Esophagus muscularis mucosa (tissue), 4 donors: ENCODE measurements at regions not wholly inside any gene's neighbourhood (a gene's known extent, or its start where the extent isn't known, plus 50 kb on each side); places are given as distances from the start of the nearest gene placed in this dataset.

ENCODE experiments used
- DNase-seq: peaks from one replicate; pipeline ENCODE4 v3.0.0-alpha.2; 2017; ENCODE audit errors: extremely low spot score
- H3K27ac ChIP-seq, 4 donors: fragments of 200-600 bp; sonication (generic); replicated peaks in 1 of 4; 1 replicate in 3 of 4; 2 replicates in 1 of 4; pipeline ENCODE4 v1.5.1; 2016 to 2019; ENCODE audit warnings: mild to moderate bottlenecking in 1 of 4
- H3K27me3 ChIP-seq, 4 donors: fragments of 200-600 bp; sonication (generic); one replicate each; pipeline versions ENCODE4 v1.5.1 to v1.6.0; 2016 to 2019
- H3K36me3 ChIP-seq, 4 donors: fragments of 200-600 bp; sonication (generic); one replicate each; pipeline ENCODE4 v1.5.1; 2016 to 2019
- H3K4me1 ChIP-seq, 4 donors: fragments of 200-600 bp; sonication (generic); one replicate each; pipeline ENCODE4 v1.5.1; 2016 to 2019
- H3K4me3 ChIP-seq, 4 donors: fragments of 200-600 bp; sonication (generic); 1 replicate in 2 of 4; 2 replicates in 2 of 4; pipeline ENCODE4 v1.5.1; 2016 to 2019; ENCODE audit warnings: mild to moderate bottlenecking in 4 of 4, moderate library complexity in 1 of 4
- H3K9me3 ChIP-seq, 4 donors: fragments of 200-600 bp; sonication (generic); 1 replicate in 3 of 4; 2 replicates in 1 of 4; pipeline ENCODE4 v1.5.1; 2016 to 2019
- EP300 ChIP-seq: sonication (generic); formaldehyde crosslinking; IDR thresholded peaks from one replicate; pipeline ENCODE4 v1.6.1; 2017; ENCODE audit warnings: antibody characterized with exemption
- POLR2A ChIP-seq: fragments of 450-650 bp; IDR thresholded peaks from one replicate; pipeline ENCODE4 v1.6.1; 2017; ENCODE audit warnings: antibody characterized with exemption, moderate library complexity, mild to moderate bottlenecking, low read depth
- POLR2AphosphoS5 ChIP-seq, 2 donors: sonication (generic); formaldehyde crosslinking; IDR thresholded peaks; one replicate each; pipeline ENCODE4 v1.6.1; 2017; ENCODE audit warnings: antibody characterized with exemption in 2 of 2
- WGBS: methylation state at CpG from one replicate; pipeline ENCODE4 v1.1.5; 2018; 5-methylcytosine and 5-hydroxymethylcytosine counted together
- intact Hi-C: fragments of 100-400 bp; cut with DNase I; formaldehyde crosslinking; loops from one replicate; pipeline ENCODE4 v1.15.1; 2023
- TF ChIP-seq, protein P1 (sequence below), 3 experiments: fragments of 200-600 bp in 2 of 3; fragments of 450-650 bp in 1 of 3; sonication (generic) in 2 of 3; IDR thresholded peaks; one replicate each; pipeline ENCODE4 v1.5.1; 2017 to 2019; ENCODE audit warnings: antibody characterized with exemption in 3 of 3, mild to moderate bottlenecking in 2 of 3, moderate library complexity in 1 of 3

DNA sequence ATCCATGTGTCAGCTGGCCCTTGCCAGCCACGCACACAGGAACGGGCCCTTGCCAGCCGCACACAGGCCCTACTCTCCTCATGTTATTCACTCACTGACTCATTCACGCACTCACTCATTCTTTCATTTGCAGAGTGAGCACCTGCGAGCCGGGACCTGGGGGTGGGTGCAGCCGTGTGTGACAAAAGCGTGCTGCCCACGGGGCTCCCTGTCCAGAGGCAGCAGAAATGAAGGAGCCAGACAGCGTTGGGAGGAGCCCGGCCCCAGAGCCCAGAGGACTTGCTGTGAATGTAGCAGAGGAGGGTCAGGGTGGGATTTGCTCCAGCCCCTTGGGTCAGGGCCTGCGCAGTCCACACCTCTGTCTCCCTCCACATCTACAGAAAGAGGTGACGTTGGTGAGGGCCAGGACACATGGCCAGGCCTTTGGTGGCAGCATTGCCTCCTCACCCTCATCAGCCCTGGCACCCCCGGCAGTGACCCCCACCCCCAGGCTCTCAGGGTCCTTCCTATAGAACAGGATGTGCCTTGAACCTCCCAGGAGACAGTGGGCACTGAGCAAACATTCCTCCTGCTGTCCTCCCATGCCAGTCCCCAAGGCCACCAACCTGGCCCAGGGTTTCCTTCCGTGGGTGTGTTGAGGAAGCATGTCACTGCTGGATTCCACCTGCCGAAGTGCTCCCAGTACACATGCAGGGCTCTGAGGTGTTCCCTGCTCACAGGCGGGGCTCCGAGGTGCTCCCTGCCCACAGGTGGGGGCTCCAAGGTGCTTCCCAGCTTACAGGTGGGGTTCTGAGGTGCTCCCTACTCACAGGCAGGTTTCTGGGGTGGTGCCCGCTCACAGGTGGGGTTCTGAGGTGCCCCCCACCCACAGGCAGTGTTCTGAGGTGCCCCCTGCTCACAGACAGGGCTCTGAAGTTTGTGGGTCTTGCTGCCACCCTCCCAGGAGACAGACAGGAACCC lies 105.7 kb downstream of the HMX1 start:
- H3K9me3 ChIP-seq, result no peaks in the 10 kb centered on the region
- intact Hi-C loops, result no loop called here
- no peaks in the 10 kb centered on the region for H3K36me3 ChIP-seq
- no peak overlapping the region for H3K4me3 ChIP-seq
- peaks cover 0 to 51% (median 0%) of the 10 kb centered on the region in 4 donors for H3K27me3 ChIP-seq
- no peak overlapping the region for H3K27ac ChIP-seq
- no peak for DNase-seq
- 96% methylated on average over 8 of the region's 19 CpGs for WGBS
- TF ChIP-seq, protein P1, sequence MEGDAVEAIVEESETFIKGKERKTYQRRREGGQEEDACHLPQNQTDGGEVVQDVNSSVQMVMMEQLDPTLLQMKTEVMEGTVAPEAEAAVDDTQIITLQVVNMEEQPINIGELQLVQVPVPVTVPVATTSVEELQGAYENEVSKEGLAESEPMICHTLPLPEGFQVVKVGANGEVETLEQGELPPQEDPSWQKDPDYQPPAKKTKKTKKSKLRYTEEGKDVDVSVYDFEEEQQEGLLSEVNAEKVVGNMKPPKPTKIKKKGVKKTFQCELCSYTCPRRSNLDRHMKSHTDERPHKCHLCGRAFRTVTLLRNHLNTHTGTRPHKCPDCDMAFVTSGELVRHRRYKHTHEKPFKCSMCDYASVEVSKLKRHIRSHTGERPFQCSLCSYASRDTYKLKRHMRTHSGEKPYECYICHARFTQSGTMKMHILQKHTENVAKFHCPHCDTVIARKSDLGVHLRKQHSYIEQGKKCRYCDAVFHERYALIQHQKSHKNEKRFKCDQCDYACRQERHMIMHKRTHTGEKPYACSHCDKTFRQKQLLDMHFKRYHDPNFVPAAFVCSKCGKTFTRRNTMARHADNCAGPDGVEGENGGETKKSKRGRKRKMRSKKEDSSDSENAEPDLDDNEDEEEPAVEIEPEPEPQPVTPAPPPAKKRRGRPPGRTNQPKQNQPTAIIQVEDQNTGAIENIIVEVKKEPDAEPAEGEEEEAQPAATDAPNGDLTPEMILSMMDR (IDR thresholded peaks at IDR 0.05), result no peak
- TF ChIP-seq POLR2AphosphoS5 (IDR thresholded peaks at IDR 0.05) (no peak), EP300 (no peak)
- H3K4me1 ChIP-seq, result peaks cover 0 to 10% (median 4%) of the 10 kb centered on the region in 4 donors

DNA sequence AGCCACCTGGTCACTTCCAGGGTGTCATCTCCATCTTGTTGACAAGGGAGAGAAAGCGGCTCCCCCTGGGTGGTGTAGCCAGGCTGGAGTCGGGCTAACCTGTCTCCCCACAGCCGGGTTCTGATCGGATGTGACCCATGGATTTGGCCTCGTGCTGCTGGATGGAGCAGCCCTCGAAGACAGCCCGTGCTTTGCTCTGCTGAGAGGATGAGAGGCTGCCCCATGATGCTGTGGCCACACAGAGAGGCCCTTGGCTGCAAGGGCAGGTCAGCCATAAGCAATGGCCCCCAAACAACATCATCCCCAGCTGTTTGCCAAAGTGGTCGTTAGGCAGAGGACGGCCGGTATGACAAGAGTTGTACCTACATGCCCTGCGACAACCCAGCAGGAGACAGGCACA lies 106.6 kb downstream of the HMX1 start:
- TF ChIP-seq POLR2A, result no peak
- TF ChIP-seq, protein P1 (IDR thresholded peaks at IDR 0.05), result no peak
- Histone ChIP-seq H3K4me3 (no peak overlapping the region), H3K4me1 (peaks cover 0 to 10% (median 4%) of the 10 kb centered on the region in 4 donors), H3K27ac (no peak overlapping the region), H3K36me3 (no peaks in the 10 kb centered on the region), H3K27me3 (peaks cover 0 to 59% (median 0%) of the 10 kb centered on the region in 4 donors), H3K9me3 (no peaks in the 10 kb centered on the region)
- intact Hi-C loops, result no loop called here
- no peak for DNase-seq
- WGBS, result 86% methylated on average over 6 of the region's 11 CpGs

DNA sequence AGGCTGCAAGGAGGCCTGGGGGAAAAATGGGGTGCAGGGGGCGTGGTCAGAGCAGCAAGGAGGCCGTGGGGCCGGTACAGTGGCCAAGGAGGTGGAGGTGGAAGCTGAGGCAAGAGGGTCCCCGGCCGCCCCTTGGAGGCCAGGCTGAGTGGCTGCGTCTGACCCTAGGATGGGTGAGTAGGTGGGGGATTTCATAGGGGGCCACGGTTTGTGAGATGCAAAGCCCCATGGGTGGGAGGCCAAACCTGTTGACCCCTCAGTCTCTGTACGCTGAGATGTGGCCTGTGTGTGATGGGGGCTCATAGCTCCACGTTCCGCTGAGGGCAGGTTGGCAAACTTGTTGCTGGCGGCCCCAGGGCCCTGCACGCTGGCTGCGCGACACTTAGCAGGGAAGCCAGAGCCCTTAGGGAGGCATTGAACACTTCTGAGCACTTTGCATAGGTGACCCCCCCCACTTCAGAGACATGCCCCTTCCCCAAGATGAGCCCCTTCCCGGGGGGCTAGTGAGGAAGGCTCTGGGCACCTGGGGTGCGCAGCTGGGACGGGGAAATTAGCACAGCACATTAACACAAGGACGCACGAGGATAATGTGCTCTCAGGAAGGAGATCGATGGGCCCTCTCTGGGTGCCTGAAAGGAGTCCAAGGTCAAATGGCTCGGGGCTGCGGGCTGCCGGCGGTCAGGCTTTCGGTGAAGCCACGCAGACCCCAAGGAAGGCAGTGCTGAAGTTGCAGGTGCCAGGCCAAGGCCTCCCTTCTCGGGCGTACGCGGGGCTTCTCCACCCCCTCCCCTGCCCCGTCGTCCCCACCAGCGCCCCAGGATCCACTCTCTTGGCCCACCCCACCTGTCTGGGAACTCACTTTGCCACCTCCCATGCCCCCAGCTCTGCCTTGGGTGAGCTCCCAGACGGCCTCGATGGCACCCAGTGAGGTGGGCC lies 107.4 kb downstream of the HMX1 start:
- TF ChIP-seq POLR2AphosphoS5 (IDR thresholded peaks at IDR 0.05) (no peak), POLR2A (no peak), EP300 (no peak)
- TF ChIP-seq, protein P1 (IDR thresholded peaks at IDR 0.05), result no peak
- no peak for DNase-seq
- H3K27me3 ChIP-seq, result peaks cover 0 to 61% (median 0%) of the 10 kb centered on the region in 4 donors
- 83% methylated on average over 31 of the region's 35 CpGs for WGBS
- no peaks in the 10 kb centered on the region for H3K36me3 ChIP-seq
- H3K9me3 ChIP-seq, result no peaks in the 10 kb centered on the region
- H3K4me3 ChIP-seq, result no peak overlapping the region
- intact Hi-C loops, result no loop called here
- peaks cover 0 to 10% (median 4%) of the 10 kb centered on the region in 4 donors for H3K4me1 ChIP-seq
- no peak overlapping the region for H3K27ac ChIP-seq

DNA sequence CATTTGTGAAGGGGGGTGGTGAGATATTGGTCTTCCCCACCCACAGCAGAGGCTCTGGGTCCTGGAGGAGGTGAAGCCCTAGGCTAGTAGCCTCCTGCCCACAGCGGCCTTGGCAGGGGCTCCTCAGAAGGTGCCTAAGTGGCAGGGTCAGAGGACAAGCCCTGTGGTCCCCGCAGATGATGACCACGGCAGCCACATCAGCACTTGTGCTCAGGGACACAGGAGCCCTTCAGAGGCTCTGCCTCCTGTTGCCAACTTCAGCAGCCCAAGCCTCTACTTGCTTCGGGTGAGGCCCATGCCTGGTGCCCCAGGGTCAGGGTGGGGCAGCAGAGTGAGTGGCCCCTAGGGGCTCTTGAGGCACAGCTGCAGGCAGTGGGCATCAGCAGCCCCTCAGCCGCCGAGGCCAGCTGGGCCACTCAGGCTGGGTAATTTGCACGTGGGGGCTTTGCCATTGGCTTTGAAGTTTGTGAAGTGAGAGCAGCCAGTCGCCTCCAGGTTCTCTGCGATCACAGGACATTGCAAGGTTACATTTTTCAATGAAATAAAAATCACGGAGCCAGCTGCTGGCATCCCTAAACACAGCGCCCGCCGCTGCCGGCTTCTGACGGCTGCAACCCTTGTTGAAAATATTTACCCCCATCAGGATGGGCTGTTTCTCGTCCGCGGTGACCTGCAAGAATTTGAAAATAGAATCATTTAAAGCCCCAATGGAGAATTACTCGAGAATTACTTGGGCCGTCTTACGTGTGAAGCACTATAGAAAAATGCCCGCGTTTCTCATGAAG lies 108.5 kb downstream of the HMX1 start:
- H3K27me3 ChIP-seq, result peaks cover 0 to 51% (median 0%) of the 10 kb centered on the region in 4 donors
- H3K9me3 ChIP-seq, result no peaks in the 10 kb centered on the region
- 89% methylated on average over 20 of the region's 23 CpGs for WGBS
- no peak overlapping the region for H3K4me3 ChIP-seq
- TF ChIP-seq, protein P1 (IDR thresholded peaks at IDR 0.05), result no peak
- TF ChIP-seq EP300 (no peak), POLR2A (no peak), POLR2AphosphoS5 (IDR thresholded peaks at IDR 0.05) (no peak)
- DNase-seq, result no peak
- intact Hi-C loops, result no loop called here
- peaks cover 0 to 10% (median 4%) of the 10 kb centered on the region in 4 donors for H3K4me1 ChIP-seq
- no peak overlapping the region for H3K27ac ChIP-seq
- no peaks in the 10 kb centered on the region for H3K36me3 ChIP-seq
